Islet precursor cell (in vitro differentiated cells): ENCODE measurements at regions not wholly inside any gene's neighbourhood (a gene's known extent, or its start where the extent isn't known, plus 50 kb on each side); places are given as distances from the start of the nearest gene placed in this dataset.

Source experiments
- DNase-seq: peaks from one replicate; pipeline ENCODE4 v3.0.0-alpha.2; 2018

DNA sequence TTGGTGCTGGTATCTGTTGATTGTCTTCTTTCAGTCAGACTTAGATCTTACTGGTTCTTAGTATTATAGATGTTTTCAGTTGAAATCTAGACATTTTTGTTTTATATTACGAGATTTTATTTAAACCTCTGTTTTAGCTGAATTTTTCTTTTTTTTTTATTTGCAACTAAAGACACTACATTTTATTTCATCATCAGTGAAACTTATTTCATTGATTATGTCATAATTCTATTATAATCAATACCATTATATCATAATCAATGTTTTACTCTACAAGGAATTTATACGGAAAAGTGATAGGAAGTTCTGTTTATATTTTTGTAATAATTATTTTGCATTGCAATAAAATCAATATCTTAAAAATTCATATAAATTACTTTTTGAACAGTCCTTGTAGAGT is 477.4 kb upstream of the MDFIC2 start:
- no peak for DNase-seq

- DNase-seq, result no peak
Observed at GRCh38 chr3:70780790-70781189, 468.4 kb upstream of the MDFIC2 start.

GRCh38 chr3:70779296-70779695 is 466.9 kb upstream of the MDFIC2 start:
- no peak for DNase-seq

DNA sequence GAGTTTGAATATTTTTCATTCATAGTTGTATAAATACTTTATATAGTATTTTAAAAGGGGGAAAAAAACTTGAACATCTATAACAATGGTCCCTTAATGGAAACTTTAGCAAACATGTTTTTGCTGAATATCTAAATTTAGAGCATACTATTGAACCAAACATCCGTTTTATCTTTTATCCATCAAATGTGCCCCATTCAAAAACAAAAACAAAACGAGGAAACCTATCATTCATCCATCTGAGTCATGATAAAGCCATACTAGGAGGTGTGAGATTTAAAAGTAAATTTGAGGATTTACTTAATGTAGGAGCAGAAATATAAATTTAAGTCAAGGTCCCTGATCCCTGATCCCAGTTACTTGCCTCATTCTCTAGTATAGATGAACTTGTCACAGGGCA is 463.6 kb upstream of the MDFIC2 start:
- no peak for DNase-seq

GRCh38 chr3:70775257-70775656 is 462.8 kb upstream of the MDFIC2 start:
- no peak for DNase-seq

DNA sequence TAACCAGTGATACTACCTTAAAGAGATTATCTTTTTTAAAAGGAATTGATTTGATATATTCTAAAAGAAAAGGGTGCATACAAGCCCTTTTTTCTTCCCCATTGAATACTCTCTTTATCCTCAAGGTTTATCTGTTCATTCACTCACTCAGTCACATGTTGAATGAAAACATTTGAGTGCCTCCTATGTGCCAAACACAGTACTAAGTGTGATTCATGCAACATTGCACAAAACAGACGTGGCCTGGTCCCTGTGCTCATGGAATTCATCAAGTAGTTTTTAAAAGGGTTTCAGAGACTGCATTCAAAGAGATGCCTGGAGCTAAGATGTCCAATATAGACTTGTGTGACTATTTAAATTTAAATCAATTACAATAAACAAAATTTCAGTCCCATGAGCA is 462.2 kb upstream of the MDFIC2 start:
- DNase-seq, result no peak

DNA sequence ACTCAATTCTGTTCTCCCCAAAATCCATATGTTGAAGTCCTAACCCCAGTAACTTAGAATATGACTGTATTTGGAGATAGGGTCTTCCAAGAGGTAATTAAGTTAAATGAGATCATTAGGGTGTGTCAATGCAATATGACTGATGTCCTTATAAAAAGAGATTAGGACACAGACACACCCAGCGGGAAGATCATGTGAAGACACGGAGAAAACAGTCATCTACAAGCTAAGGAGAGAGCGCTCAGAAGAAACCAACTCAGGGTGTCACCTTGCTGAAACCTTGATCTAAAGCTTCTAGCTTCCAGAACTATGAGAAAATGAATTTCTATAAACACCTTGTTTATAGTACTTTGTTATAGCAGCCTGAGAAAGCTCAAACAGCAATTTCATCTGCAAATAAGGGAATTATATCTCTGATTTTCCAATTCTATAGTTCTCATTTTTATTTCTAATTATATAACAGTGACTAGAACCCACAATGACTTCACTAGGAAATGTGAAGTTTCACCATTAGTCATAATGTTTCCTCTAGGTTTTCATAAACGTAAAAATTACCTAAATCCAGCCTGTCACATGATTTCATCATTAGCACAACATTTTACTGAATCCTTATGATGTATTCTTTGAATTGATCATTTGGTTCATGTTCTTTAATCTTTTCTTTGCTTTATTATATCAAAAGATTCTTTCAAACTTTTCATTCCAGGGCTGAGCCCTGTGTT is 459.1 kb upstream of the MDFIC2 start:
- DNase-seq, result no peak

GRCh38 chr3:70770650-70771049 is 458.2 kb upstream of the MDFIC2 start:
- no peak for DNase-seq

- no peak for DNase-seq
Observed at GRCh38 chr3:70766301-70766700, 453.9 kb upstream of the MDFIC2 start.

- DNase-seq, result no peak
Observed at GRCh38 chr3:70763894-70764293, 451.5 kb upstream of the MDFIC2 start.

GRCh38 chr3:70757658-70758057 is 445.2 kb upstream of the MDFIC2 start:
- DNase-seq, result no peak

DNA sequence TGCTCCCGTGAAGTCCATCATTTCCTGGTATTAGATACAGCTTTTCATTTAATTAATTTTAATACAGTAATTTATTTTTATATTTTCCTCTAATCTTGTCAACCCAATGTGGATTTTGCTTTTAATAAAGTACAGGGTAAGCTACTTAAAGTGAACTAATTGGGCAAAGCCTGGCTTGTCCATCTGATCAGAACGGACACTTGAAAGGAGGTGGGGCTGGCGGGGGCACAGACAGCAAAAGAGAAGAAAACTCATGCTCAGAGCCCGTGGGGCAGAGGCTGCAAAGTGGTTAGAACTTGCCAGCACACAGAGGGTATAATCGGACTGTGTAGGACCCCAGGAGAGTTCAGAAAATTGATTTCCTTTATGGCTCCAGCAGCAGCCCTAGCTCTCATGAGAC is 443.1 kb upstream of the MDFIC2 start:
- DNase-seq, result no peak

DNA sequence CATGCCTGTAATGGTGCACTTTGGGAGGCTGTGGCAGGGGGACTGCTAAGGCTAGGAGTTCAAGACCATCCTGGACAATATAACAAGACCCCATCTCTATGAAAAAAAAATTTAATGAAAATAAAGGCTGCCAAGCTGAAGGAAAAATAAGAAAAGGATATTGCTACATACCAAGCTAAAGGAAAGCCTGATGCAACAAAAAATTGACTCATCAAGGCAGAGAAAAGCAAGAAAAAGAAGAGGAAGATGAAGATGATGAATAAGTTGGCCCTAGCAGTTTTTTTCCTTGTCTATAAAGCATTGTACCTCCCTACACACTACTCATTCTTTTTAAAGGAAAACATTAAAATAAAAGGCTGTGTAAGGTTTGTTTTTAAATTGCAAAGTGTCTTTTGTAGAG is 441.9 kb upstream of the MDFIC2 start:
- DNase-seq, result no peak

DNA sequence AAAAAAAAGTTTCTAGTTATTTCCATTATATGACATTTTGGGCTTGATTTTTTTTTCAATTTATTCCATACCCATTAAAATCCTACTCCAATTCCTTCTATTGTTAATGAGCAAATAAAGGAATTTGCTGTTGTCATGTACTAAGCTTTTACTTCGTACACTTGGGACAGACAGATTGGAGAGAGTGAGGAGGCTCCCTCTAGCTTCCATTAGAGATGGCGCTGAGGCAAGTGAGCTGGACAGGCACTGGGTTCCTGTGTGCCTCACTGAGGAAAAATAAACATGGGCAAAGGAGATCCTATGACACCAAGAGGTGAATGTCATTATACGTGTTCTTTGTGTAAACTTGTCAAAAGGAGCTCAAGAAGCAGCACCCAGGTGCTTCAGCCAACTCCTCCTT is 441.1 kb upstream of the MDFIC2 start:
- no peak for DNase-seq

- no peak for DNase-seq
Observed at GRCh38 chr3:70752051-70752450, 439.6 kb upstream of the MDFIC2 start.

GRCh38 chr3:70749122-70749521 is 436.7 kb upstream of the MDFIC2 start:
- DNase-seq, result no peak

GRCh38 chr3:70748593-70748992 is 436.2 kb upstream of the MDFIC2 start:
- no peak for DNase-seq

DNA sequence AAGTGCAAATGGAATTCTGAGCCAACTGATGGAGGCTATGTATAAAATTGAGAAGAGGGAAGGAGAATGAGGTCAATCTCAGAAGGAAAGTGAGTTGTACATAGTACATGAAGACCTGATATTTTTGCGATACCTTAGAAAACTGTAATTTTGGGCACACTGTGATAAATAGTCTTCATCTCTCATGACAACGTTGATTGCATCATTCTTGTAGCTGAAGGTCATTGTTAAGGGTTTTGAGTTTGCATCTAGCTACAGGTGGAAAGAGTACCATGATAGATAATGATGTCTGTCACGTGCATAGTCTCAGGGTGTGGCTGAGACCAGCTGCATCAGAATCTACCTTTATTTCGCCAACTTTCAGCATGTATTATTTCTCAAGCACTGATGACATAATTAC is 435.4 kb upstream of the MDFIC2 start:
- DNase-seq, result no peak

- DNase-seq, result no peak
Observed at GRCh38 chr3:70744536-70744935, 432.1 kb upstream of the MDFIC2 start.

DNA sequence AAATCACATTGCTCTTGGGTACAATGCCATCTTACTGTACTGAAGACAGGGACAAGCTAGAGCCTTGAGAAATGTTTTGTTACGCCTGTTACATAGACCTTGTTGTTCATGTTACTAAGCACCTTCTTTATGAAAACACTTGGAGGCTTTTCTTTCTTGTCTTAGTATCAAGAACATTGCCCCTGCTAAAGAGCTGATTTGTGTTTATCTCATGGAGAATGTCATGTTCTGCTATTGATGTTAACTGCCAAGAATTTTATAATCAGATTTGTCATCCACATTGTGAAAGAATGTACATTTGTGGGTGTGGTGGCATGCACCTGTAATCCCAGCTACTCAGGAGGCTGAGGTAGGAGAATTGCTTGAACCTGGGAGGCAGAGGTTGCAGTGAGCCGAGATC is 431.3 kb upstream of the MDFIC2 start:
- no peak for DNase-seq

GRCh38 chr3:70742081-70742480 is 429.6 kb upstream of the MDFIC2 start:
- no peak for DNase-seq

DNA sequence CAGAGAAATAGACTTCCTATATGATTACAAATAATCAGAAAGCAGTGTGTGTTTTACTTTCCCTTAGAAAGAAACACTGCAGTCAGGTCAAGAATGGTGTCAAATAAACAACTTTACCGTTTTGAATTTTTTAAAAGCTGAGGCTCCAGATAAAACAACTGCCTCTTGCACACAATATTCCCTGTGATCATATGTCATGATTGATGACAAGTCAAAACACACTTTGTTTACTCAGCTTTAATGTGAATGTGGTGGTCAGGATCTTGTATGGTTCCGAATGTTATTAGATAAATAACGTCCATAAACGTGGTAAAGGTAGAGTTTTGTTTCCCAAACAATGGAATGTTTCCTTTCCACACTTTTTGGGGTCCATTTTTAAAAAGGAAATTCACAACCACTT is 428.4 kb upstream of the MDFIC2 start:
- DNase-seq, result no peak

GRCh38 chr3:70740071-70740470 is 427.6 kb upstream of the MDFIC2 start:
- DNase-seq, result no peak

- no peak for DNase-seq
Observed at GRCh38 chr3:70738291-70738681, 425.8 kb upstream of the MDFIC2 start.

DNA sequence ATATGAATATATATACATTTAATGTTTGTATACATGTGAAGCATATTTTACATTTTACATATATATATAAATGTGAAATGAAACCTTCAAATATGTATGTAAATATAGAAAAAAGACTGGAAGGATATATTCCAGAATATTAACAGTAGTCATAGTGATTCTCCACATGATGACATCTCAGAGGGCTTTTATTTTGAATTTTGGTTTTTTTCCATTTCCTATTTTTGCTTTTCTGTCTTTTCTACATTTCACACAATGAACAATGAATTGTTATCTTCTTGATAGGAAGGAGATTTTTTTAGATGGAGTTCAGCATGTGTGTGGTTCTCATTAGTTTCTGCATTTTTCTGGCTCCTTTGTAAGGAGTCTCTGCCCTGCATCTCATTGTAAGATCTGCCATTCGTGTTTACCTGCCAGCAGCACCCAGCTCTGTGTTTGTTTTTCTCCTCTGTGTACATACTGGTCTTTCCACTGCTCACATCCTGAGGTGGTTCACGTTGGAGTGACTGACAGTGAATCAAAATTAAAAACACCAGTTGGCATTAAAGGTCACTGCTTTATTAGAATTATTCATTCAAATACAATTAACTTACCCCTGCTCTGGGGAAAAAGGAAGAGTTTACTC is 425.3 kb upstream of the MDFIC2 start:
- no peak for DNase-seq
